Choroid plexus epithelial cell (primary cell): ENCODE measurements at regions not wholly inside any gene's neighbourhood (a gene's known extent, or its start where the extent isn't known, plus 50 kb on each side); places are given as distances from the start of the nearest gene placed in this dataset.

Experiments used
- DNase-seq: peaks from one replicate; pipeline ENCODE4 v3.0.0-alpha.2; 2010; ENCODE audit warnings: low read depth
- H3K4me3 ChIP-seq: 2 replicates; pipeline ENCODE4 v1.5.1; 2011; ENCODE audit warnings: low read depth, mild to moderate bottlenecking, control low read depth, low read length, moderate library complexity
- CTCF ChIP-seq: conservative IDR thresholded peaks from 2 replicates; pipeline ENCODE4 v1.5.1; 2011; ENCODE audit warnings: low read depth, mild to moderate bottlenecking, control low read depth, inconsistent platforms, low read length, moderate library complexity

- no peak for DNase-seq
- H3K4me3 ChIP-seq, result no peak overlapping the region
- no peak for TF ChIP-seq CTCF
Measured at GRCh38 chr5:1744393-1745122, 55.1 kb downstream of the MRPL36 start.

GRCh38 chr5:1743769-1744085 lies 55.9 kb downstream of the MRPL36 start:
- DNase-seq, result no peak
- H3K4me3 ChIP-seq, result no peak overlapping the region
- TF ChIP-seq CTCF, result no peak

GRCh38 chr5:1743061-1743768 lies 56.4 kb downstream of the MRPL36 start:
- H3K4me3 ChIP-seq, result no peak overlapping the region
- TF ChIP-seq CTCF, result no peak
- DNase-seq, result no peak

GRCh38 chr5:1737790-1738405 lies 61.7 kb downstream of the MRPL36 start:
- peak; percentile 45 for DNase-seq
- TF ChIP-seq CTCF, result peak; percentile 75
- H3K4me3 ChIP-seq, result no peak overlapping the region

GRCh38 chr5:1736889-1737711 lies 62.5 kb downstream of the MRPL36 start:
- TF ChIP-seq CTCF, result no peak
- H3K4me3 ChIP-seq, result no peak overlapping the region
- DNase-seq, result no peak

GRCh38 chr5:1736065-1736464 lies 63.6 kb downstream of the MRPL36 start:
- TF ChIP-seq CTCF, result no peak
- no peak overlapping the region for H3K4me3 ChIP-seq
- no peak for DNase-seq
